Loucy (cell line): ENCODE measurements at regions not wholly inside any gene's neighbourhood (a gene's known extent, or its start where the extent isn't known, plus 50 kb on each side); places are given as distances from the start of the nearest gene placed in this dataset.

Source experiments
- H2AFZ ChIP-seq: fragments of 200-600 bp; sonication (generic); 2 replicates; pipeline ENCODE4 v1.6.0; 2016; ENCODE audit warnings: antibody characterized with exemption, mild to moderate bottlenecking, low read length, moderate library complexity
- H3F3A ChIP-seq: fragments of 200-600 bp; 2 replicates; pipeline ENCODE4 v1.6.0; 2016; ENCODE audit warnings: antibody characterized with exemption, low read depth, mild to moderate bottlenecking
- H3K27me3 ChIP-seq: fragments of 200-600 bp; sonication (generic); 2 replicates; pipeline ENCODE4 v1.6.1; 2014; ENCODE audit warnings: low read length, mild to moderate bottlenecking; ENCODE audit not compliant: insufficient read depth, poor library complexity, severe bottlenecking
- H3K36me3 ChIP-seq: fragments of 200-600 bp; sonication (generic); 2 replicates; pipeline ENCODE4 v1.6.1; 2016; ENCODE audit warnings: low read length; ENCODE audit not compliant: insufficient read depth
- H3K4me1 ChIP-seq: fragments of 200-600 bp; sonication (generic); 2 replicates; pipeline ENCODE4 v1.5.1; 2014; ENCODE audit warnings: low read length, mild to moderate bottlenecking; ENCODE audit not compliant: insufficient read depth, poor library complexity, severe bottlenecking
- H3K4me2 ChIP-seq: fragments of 200-600 bp; sonication (generic); 2 replicates; pipeline ENCODE4 v1.6.0; 2014; ENCODE audit warnings: antibody characterized with exemption, low read length, low read depth, mild to moderate bottlenecking; ENCODE audit not compliant: poor library complexity, severe bottlenecking
- H3K4me3 ChIP-seq: fragments of 200-600 bp; sonication (generic); 2 replicates; pipeline ENCODE4 v1.5.1; 2014; ENCODE audit warnings: low read length, mild to moderate bottlenecking, mixed read lengths; ENCODE audit not compliant: poor library complexity, severe bottlenecking
- H3K79me2 ChIP-seq: fragments of 200-600 bp; sonication (generic); 2 replicates; pipeline ENCODE4 v1.6.1; 2014; ENCODE audit warnings: low read length; ENCODE audit not compliant: insufficient read depth
- H3K9ac ChIP-seq: fragments of 200-600 bp; sonication (generic); 2 replicates; pipeline ENCODE4 v1.6.0; 2014; ENCODE audit warnings: mild to moderate bottlenecking, low read depth, low read length, moderate library complexity; ENCODE audit not compliant: poor library complexity, severe bottlenecking
- H3K9me2 ChIP-seq: fragments of 200-600 bp; sonication (generic); replicated peaks from 2 replicates; pipeline ENCODE4 v1.6.1; 2016; ENCODE audit warnings: low read depth, low read length, mixed read lengths
- H3K9me3 ChIP-seq: fragments of 200-600 bp; sonication (generic); 2 replicates; pipeline ENCODE4 v1.6.1; 2014; ENCODE audit warnings: mild to moderate bottlenecking, antibody characterized with exemption, low read length, low read depth; ENCODE audit not compliant: insufficient read depth
- H4K20me1 ChIP-seq: fragments of 200-600 bp; sonication (generic); 2 replicates; pipeline ENCODE4 v1.6.0; 2014; ENCODE audit warnings: antibody characterized with exemption, low read length, mild to moderate bottlenecking; ENCODE audit not compliant: insufficient read depth, poor library complexity, severe bottlenecking
- CTCF ChIP-seq: fragments of 200-600 bp; sonication (generic); conservative IDR thresholded peaks from 2 replicates; pipeline ENCODE4 v1.5.1; 2014; ENCODE audit warnings: mild to moderate bottlenecking, antibody characterized with exemption, low read length
- EZH2phosphoT487 ChIP-seq: fragments of 200-600 bp; IDR thresholded peaks from 2 replicates; pipeline ENCODE4 v1.6.1; 2018; ENCODE audit warnings: antibody characterized with exemption, mild to moderate bottlenecking, moderate library complexity, borderline replicate concordance

- no peak overlapping the region for H3K4me2 ChIP-seq
- no peaks in the 10 kb centered on the region for H4K20me1 ChIP-seq
- H2AFZ ChIP-seq, result no peak overlapping the region
- H3K9me2 ChIP-seq, result no peaks in the 10 kb centered on the region
- H3K9ac ChIP-seq, result no peak overlapping the region
- H3K9me3 ChIP-seq, result peaks cover 5% of the 10 kb centered on the region; the same call in 1 of the 2 replicates
- H3K4me1 ChIP-seq, result peaks cover 44% of the 10 kb centered on the region
- no peaks in the 10 kb centered on the region for H3K27me3 ChIP-seq
- TF ChIP-seq CTCF, result no peak
- no peak for TF ChIP-seq EZH2phosphoT487
- H3K79me2 ChIP-seq, result no peaks in the 10 kb centered on the region
- 0 out of 2 replicates have a peak, but pooled peaks cover 4% of the 10 kb centered on the region for H3F3A ChIP-seq
- H3K4me3 ChIP-seq, result no peak overlapping the region
- no peaks in the 10 kb centered on the region for H3K36me3 ChIP-seq
Observed at GRCh38 chr7:41818765-41819398, 116.0 kb upstream of the INHBA start.

GRCh38 chr7:41817386-41817785, 114.5 kb upstream of the INHBA start:
- no peaks in the 10 kb centered on the region for H3K79me2 ChIP-seq
- H3K4me1 ChIP-seq, result peaks cover 48% of the 10 kb centered on the region
- H3F3A ChIP-seq, result 0 out of 2 replicates have a peak, but pooled peaks cover 4% of the 10 kb centered on the region
- no peak overlapping the region for H2AFZ ChIP-seq
- no peaks in the 10 kb centered on the region for H3K9me2 ChIP-seq
- H3K36me3 ChIP-seq, result no peaks in the 10 kb centered on the region
- no peaks in the 10 kb centered on the region for H4K20me1 ChIP-seq
- H3K9ac ChIP-seq, result peak overlapping the region; percentile 55
- H3K4me3 ChIP-seq, result peak overlapping the region; percentile 56
- TF ChIP-seq EZH2phosphoT487 (no peak), CTCF (no peak)
- H3K4me2 ChIP-seq, result peak overlapping the region; percentile 73
- H3K9me3 ChIP-seq, result peaks cover 5% of the 10 kb centered on the region; the same call in 1 of the 2 replicates
- no peaks in the 10 kb centered on the region for H3K27me3 ChIP-seq

- H3K4me3 ChIP-seq, result peak overlapping the region; percentile 56
- no peaks in the 10 kb centered on the region for H4K20me1 ChIP-seq
- peaks cover 40% of the 10 kb centered on the region for H3K4me1 ChIP-seq
- H3K27me3 ChIP-seq, result no peaks in the 10 kb centered on the region
- TF ChIP-seq EZH2phosphoT487 (no peak), CTCF (no peak)
- no peak overlapping the region for H2AFZ ChIP-seq
- peak overlapping the region; percentile 61 for H3K9ac ChIP-seq
- no peaks in the 10 kb centered on the region for H3K79me2 ChIP-seq
- no peaks in the 10 kb centered on the region for H3K9me2 ChIP-seq
- peaks cover 5% of the 10 kb centered on the region; the same call in 1 of the 2 replicates for H3K9me3 ChIP-seq
- 0 out of 2 replicates have a peak, but pooled peaks cover 4% of the 10 kb centered on the region for H3F3A ChIP-seq
- peak overlapping the region; percentile 73 for H3K4me2 ChIP-seq
- no peaks in the 10 kb centered on the region for H3K36me3 ChIP-seq
Observed at GRCh38 chr7:41816111-41816510, 113.2 kb upstream of the INHBA start.
